ENCODE measurements at regions not wholly inside any gene's neighbourhood (a gene's known extent, or its start where the extent isn't known, plus 50 kb on each side); places are given as distances from the start of the nearest gene placed in this dataset.
A peak's percentile ranks its signal among the peaks of the same experiment; 100 is the strongest.

GRCh38 chr3:83894223-83894622 lies 1064.6 kb upstream of the CADM2 start:
- DNase-seq (ENCODE audit: low spot score) = no peak

DNA sequence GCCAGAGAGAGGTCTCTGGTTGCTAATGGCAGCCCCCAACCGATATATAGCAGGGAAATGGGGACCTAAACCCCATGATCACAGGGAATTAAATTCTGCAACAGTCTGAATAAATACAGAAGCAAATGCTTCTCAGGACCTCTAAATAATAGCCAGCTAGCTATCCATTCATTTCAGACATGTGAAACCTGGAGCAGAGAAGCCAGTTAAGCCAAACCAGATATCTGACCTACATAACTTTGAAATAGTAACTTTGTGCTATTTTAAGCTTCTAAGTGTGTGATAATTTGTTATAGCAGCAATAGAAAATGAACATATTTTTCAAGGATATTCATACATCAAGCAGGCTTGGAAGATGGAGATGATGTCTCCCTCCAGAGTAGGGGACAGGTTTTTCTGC lies 1062.9 kb upstream of the CADM2 start:
- no peak for DNase-seq (ENCODE audit: low spot score)

DNA sequence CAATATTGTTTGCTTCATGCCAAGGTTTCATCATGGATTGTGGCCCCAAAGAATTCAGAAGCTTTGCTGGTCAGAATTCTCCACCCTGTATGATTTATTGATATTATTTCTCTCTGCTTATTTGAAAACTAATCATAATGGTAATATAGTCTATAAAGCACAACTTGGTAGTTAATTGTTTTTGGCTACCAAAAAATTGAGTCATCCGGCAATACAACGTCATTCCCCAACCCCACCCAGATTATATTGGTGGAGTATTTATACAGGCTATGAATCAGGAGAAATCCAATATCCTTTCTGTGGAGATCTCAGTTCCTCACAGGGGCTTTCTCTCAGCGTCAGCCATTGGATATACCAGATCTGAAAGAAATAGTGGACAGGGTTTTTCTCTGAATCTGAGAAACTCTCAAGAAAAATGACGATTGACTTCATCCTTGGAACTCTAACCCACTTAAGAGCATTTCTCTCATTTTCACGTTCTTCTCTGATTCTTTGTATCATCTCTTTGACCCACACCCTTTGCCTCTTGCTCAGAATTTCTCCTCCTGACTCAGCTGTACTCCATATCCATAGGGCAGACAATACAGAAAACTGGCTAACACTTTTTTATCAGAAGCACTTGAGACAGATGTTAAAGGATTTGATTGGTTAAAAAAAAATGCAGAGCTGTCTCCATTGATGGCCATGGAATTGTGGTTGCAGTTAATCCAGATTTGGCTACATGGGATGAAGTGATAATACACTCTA lies 1055.8 kb upstream of the CADM2 start:
- no peak for DNase-seq (ENCODE audit: low spot score)

- DNase-seq (ENCODE audit: low spot score) = no peak
These were observed 1045.4 kb upstream of the CADM2 start for GRCh38 chr3:83913381-83913780.

DNA sequence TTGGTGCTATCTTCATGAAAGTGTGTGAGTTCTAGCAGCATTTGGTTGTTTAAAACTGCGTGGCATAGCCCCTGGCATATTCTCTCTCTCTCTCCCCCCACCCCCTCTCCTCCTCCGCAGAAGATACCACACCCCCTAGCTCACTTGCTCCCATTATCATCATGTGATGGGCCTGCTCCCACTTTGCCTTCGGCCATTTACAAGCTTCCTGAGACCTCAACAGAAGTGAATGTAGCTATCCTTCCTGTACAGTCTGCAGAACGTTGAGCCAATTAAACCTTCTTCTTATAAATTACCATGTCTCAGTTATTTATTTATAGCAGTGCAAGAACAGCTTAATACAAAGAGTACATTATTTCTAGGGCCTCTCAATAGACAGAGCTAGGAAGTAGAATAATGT lies 1032.5 kb upstream of the CADM2 start:
- DNase-seq (ENCODE audit: low spot score) = no peak

DNA sequence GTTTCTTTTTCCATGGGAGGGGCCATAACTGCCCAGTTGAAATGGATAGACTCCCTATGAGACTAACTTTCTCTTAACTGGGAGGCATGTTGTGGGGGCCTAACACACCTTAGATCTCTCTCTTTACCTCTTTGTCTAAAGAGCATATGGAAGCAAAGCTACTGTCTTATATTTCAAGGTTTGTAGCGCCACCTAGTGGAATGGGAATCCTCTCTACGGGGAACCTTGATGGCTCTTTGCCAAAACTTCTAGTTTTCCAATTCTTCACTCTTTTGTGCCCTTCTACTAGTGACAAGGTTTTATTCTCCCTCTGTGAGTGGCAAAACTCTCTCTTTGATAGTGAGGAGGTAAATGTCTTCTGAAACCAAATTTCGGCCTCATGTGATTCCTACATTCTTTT lies 1030.4 kb upstream of the CADM2 start:
- DNase-seq (ENCODE audit: low spot score) = peak; percentile 34

GRCh38 chr3:83928903-83929302 lies 1029.9 kb upstream of the CADM2 start:
- DNase-seq (ENCODE audit: low spot score) = no peak

GRCh38 chr3:83934192-83935021 lies 1024.4 kb upstream of the CADM2 start:
- peak; percentile 71 for DNase-seq (ENCODE audit: low spot score)

GRCh38 chr3:83938491-83938890 lies 1020.3 kb upstream of the CADM2 start:
- no peak for DNase-seq (ENCODE audit: low spot score)

GRCh38 chr3:83941990-83942745 lies 1016.6 kb upstream of the CADM2 start:
- DNase-seq (ENCODE audit: low spot score) = no peak

DNA sequence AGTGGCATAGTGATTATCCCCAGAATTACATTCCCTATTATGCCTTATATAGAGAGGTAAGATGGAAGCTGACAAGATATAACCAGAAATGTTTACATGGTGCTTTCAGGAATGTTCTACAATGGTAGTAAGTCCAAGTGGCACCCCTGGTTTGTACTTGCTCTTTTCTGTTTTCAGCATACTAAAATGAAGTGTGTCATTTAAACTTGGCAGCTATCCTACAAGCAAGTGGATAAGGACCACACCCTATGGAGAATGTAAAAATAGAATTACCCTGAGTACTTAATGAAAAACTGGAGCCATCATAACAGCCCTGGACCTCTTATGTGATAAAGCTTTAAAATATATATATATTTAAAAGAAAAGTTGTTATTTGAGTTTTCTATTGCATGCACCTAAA lies 1012.7 kb upstream of the CADM2 start:
- no peak for DNase-seq (ENCODE audit: low spot score)

DNA sequence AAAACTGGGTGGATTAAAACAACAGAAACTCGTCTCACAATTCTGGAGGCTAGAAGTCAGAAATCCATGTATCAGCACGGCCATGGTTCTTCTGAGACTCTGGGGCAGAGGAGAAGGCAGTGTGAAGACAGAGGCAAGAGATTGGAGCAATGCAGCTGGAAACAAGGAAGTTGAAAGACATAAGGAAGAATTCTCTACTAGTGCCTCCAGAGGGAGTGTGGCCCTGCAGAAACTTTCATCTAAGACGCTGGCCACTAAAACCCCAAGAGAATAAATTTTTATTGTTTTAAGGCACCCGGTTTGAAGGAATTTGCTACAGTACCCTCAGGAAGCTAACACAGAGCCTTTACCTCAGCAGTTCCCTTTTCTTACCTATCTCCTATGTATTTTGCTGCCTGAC lies 1012.2 kb upstream of the CADM2 start:
- DNase-seq (ENCODE audit: low spot score) = peak; percentile 53

- DNase-seq (ENCODE audit: low spot score) = no peak
These were observed 1010.0 kb upstream of the CADM2 start for GRCh38 chr3:83948771-83949170.

- peak; percentile 46 for DNase-seq (ENCODE audit: low spot score)
These were observed 1005.2 kb upstream of the CADM2 start for GRCh38 chr3:83953417-83954089.

DNA sequence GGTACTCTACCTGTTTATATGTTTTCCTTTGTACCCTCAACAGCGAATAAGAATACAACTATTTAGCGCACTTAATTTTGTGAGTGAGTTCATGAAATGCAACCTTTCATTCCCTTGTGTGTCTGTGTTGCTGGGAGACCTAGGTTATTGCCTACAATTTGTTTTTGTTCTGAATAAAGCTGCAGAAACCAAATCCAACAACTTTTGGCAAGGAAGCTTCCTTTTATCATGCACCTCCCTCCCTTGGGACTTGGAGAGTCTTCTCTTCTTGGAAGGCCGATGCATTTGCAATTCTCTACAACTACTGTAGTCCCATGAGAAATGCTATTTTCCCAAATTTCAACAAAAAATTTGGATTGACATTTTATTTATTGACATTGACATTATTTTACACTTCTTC lies 1002.4 kb upstream of the CADM2 start:
- DNase-seq (ENCODE audit: low spot score) = no peak

GRCh38 chr3:83968356-83968755 lies 990.4 kb upstream of the CADM2 start:
- peak; percentile 40 for DNase-seq (ENCODE audit: low spot score)

DNA sequence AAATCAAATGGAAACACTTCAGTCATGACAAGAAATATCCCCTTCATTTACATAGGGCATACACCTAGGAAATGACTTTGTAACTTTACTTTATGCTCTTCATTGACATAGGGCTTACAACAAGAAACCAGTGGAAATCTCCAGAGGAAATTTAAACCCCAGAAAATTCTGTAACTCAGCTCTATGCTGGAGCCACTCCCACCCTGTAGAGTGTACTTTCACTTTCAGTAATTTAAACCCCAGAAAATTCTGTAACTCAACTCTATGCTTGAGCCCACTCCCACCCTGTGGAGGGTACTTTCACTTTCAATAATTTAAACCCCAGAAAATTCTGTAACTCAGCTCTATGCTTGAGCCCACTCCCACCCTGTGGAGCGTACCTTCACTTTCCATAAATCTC lies 987.1 kb upstream of the CADM2 start:
- DNase-seq (ENCODE audit: low spot score) = peak; percentile 6

- no peak for DNase-seq (ENCODE audit: low spot score)
These were observed 950.2 kb upstream of the CADM2 start for GRCh38 chr3:84008623-84009022.

DNA sequence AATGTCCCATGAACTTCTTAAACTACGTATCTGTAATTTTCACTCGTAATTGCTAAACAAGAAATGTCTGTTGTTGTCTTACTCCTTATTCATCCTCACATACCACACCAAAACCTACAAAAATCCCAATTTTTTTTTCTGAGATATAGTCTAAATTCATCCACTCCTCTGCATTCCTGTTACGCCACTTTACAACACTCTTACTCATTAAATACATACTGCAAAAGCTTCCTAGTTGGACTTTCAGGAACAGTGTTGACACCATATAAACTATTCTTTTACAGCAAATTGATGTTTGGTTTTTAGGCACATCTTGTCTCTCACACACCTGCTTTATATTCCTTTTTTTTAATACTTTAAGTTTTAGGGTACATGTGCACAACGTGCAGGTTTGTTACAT lies 934.9 kb upstream of the CADM2 start:
- DNase-seq (ENCODE audit: low spot score) = no peak

- DNase-seq (ENCODE audit: low spot score) = no peak
These were observed 919.7 kb upstream of the CADM2 start for GRCh38 chr3:84039099-84039498.

GRCh38 chr3:84042399-84043106 lies 916.2 kb upstream of the CADM2 start:
- DNase-seq (ENCODE audit: low spot score) = no peak

All from A172 (cell line).